Muscle layer of colon (tissue), 2 donors: ENCODE measurements at regions not wholly inside any gene's neighbourhood (a gene's known extent, or its start where the extent isn't known, plus 50 kb on each side); places are given as distances from the start of the nearest gene placed in this dataset.
"Not testable (repeated sequence)": the region's sequence is repeated elsewhere in the genome, so short reads cannot be mapped to it uniquely, and the experiment has no call there.

Source experiments
- H3K27ac ChIP-seq: one replicate; pipeline ENCODE4 v1.7.0; 2013; ENCODE audit warnings: low read depth, mild to moderate bottlenecking, low read length, moderate library complexity
- H3K27me3 ChIP-seq, 2 donors: one replicate each; pipeline ENCODE4 v1.7.0; 2013; ENCODE audit warnings: low read length in 2 of 2, mild to moderate bottlenecking in 2 of 2; ENCODE audit not compliant: insufficient read depth in 2 of 2, control insufficient read depth in 1 of 2
- H3K36me3 ChIP-seq: one replicate; pipeline ENCODE4 v1.7.0; 2013; ENCODE audit warnings: mild to moderate bottlenecking, low read length; ENCODE audit not compliant: insufficient read depth
- H3K4me1 ChIP-seq: one replicate; pipeline ENCODE4 v1.7.0; 2013; ENCODE audit warnings: mild to moderate bottlenecking, low read length; ENCODE audit not compliant: insufficient read depth
- H3K4me3 ChIP-seq, 2 donors: one replicate each; pipeline ENCODE4 v1.7.0; 2013; ENCODE audit warnings: low read length in 2 of 2, low read depth in 1 of 2, mild to moderate bottlenecking in 1 of 2, moderate library complexity in 1 of 2
- H3K9ac ChIP-seq: one replicate; pipeline ENCODE4 v1.7.0; 2013; ENCODE audit warnings: low read length
- H3K9me3 ChIP-seq: one replicate; pipeline ENCODE4 v1.7.0; 2013; ENCODE audit warnings: mild to moderate bottlenecking, low read length
- donor health status: abdominal sarcoma.
- donor health status: Adenocarcinoma of cecum.

DNA sequence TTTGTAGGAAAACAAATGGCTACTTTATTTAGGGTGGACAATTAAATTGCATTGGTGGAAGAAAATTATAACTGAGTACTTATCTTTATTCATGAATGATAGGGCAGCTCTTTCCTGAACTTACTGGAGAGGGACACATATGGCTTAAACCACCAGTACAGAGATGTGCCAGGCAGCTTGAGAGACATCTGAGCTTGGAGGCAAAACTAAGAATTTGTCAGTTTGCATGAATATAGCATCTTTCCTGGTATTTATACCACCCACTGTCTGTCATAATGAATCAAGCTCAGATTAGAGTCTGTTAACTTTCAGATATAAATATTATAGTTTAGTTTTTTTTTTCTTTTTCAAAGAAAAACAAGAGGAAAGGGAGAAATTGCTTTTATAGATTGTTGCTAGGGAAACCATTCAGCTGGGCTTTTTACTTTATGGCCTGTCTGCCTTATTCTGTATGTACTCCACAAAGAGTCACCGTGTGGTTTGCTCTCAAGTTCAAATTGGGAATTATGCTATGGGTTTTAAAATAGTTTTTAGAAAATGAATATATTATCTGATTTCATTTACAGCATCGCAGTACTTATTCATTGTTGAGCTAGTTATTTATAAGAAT lies 477.0 kb upstream of the CHORDC1 start:
- Histone ChIP-seq H3K4me1 (no peaks in the 10 kb centered on the region), H3K9ac (no peak overlapping the region), H3K36me3 (no peaks in the 10 kb centered on the region), H3K4me3 (no peak overlapping the region), H3K27ac (no peak overlapping the region), H3K9me3 (no peaks in the 10 kb centered on the region), H3K27me3 (no peaks in the 10 kb centered on the region)

GRCh38 chr11:90698238-90698637 lies 475.4 kb upstream of the CHORDC1 start:
- Histone ChIP-seq H3K36me3 (no peaks in the 10 kb centered on the region), H3K4me3 (no peak overlapping the region), H3K4me1 (no peaks in the 10 kb centered on the region), H3K9ac (no peak overlapping the region), H3K9me3 (no peaks in the 10 kb centered on the region), H3K27me3 (no peaks in the 10 kb centered on the region), H3K27ac (no peak overlapping the region)

GRCh38 chr11:90675496-90675895 lies 452.6 kb upstream of the CHORDC1 start:
- H3K27me3 ChIP-seq, H3K4me3 ChIP-seq, H3K27ac ChIP-seq, H3K4me1 ChIP-seq, H3K9ac ChIP-seq, H3K36me3 ChIP-seq, H3K9me3 ChIP-seq: not testable (repeated sequence)

DNA sequence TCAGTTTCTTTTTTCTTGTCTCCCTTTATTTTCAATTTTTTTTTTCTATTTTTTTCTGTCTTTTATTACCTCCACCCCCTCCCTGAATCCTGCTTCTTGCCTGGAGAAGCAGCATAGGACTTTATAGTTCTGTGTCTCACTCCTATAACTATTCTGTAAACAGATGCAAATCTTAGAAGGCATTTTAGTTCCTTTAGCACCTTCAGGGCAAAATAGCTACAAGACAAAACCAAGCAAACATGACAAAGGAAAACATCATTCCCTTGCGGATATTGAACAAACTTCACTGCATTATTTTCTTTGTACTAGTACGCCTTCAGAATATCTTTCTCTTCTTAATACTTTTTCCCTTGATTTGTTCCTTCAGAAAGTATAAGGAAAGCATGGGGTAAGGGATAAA lies 446.2 kb upstream of the CHORDC1 start:
- Histone ChIP-seq H3K9ac (no peak overlapping the region), H3K9me3 (no peaks in the 10 kb centered on the region), H3K4me3 (no peak overlapping the region), H3K27ac (no peak overlapping the region), H3K36me3 (no peaks in the 10 kb centered on the region), H3K4me1 (no peaks in the 10 kb centered on the region), H3K27me3 (no peaks in the 10 kb centered on the region)

- H3K4me1 ChIP-seq: no peaks in the 10 kb centered on the region
- no peaks in the 10 kb centered on the region for H3K36me3 ChIP-seq
- no peaks in the 10 kb centered on the region for H3K27me3 ChIP-seq
- H3K9ac ChIP-seq: no peak overlapping the region
- H3K9me3 ChIP-seq: no peaks in the 10 kb centered on the region
- H3K27ac ChIP-seq: no peak overlapping the region
- H3K4me3 ChIP-seq: no peak overlapping the region
Observed at GRCh38 chr11:90668502-90668901, 445.7 kb upstream of the CHORDC1 start.

DNA sequence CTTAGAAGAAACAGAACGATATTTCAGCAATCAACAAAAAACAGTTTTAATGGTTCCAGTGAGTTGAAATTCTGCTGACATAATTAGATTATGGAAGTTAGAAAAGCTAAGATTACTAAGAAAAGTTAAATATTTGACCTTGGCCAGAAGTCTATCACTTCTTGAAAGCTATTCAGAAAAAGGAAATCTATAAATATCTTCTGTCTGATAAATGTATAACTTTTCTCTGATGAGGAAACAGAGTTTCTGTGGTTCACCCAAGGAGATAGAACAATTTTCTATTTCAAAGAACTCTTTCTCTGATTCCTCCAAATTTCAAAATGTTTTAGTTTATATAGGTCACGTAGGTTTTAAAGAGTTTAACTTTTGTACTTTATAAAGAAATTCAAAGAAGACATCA lies 438.4 kb upstream of the CHORDC1 start:
- no peaks in the 10 kb centered on the region for H3K27me3 ChIP-seq
- no peaks in the 10 kb centered on the region for H3K36me3 ChIP-seq
- no peak overlapping the region for H3K4me3 ChIP-seq
- no peak overlapping the region for H3K9ac ChIP-seq
- H3K27ac ChIP-seq: no peak overlapping the region
- no peaks in the 10 kb centered on the region for H3K4me1 ChIP-seq
- H3K9me3 ChIP-seq: no peaks in the 10 kb centered on the region

- H3K9ac ChIP-seq: no peak overlapping the region
- no peaks in the 10 kb centered on the region for H3K9me3 ChIP-seq
- H3K36me3 ChIP-seq: no peaks in the 10 kb centered on the region
- no peak overlapping the region for H3K27ac ChIP-seq
- no peak overlapping the region for H3K4me3 ChIP-seq
- no peaks in the 10 kb centered on the region for H3K4me1 ChIP-seq
- H3K27me3 ChIP-seq: no peaks in the 10 kb centered on the region
Observed at GRCh38 chr11:90656171-90656570, 433.3 kb upstream of the CHORDC1 start.

DNA sequence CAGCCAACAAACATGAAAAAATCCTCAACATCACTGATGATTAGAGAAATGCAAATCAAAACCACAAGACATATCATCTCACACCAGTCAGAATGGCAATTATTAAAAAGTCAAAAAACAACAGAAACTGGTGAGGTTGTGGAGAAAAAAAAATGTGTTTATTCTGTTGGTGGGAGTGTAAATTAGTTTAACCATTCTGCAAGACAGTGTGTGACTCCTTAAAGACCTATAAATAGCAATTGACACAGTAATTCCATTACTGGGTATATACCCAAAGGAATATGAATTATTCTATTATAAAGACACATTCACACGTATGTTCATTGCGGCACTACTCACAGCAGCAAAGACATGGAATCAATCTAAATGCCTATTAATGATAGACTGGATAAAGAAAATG lies 427.3 kb upstream of the CHORDC1 start:
- H3K36me3 ChIP-seq: no peaks in the 10 kb centered on the region
- H3K9me3 ChIP-seq: no peaks in the 10 kb centered on the region
- H3K9ac ChIP-seq: no peak overlapping the region
- H3K4me1 ChIP-seq: no peaks in the 10 kb centered on the region
- H3K27me3 ChIP-seq: no peaks in the 10 kb centered on the region
- no peak overlapping the region for H3K27ac ChIP-seq
- H3K4me3 ChIP-seq: no peak overlapping the region

DNA sequence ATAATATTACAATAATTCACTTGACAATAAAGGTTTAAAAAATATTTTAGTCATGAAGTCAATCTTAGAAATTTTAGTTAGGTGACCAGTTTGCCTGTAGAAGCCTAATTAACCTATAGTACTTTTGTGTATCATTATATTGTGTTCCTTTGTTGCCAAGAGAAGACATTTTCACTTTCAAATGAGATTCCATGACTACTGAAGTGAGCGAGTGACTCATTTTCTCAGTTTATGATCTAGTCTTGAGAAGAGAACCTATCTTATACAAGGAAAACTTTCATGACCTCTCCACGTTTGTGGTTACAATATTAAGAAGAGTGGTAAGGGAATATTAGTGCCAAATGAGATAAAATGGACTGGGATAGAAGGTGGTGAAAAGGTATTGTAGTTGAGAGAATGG lies 423.9 kb upstream of the CHORDC1 start:
- Histone ChIP-seq H3K4me1 (no peaks in the 10 kb centered on the region), H3K4me3 (no peak overlapping the region), H3K27me3 (no peaks in the 10 kb centered on the region), H3K27ac (no peak overlapping the region), H3K9me3 (no peaks in the 10 kb centered on the region), H3K9ac (no peak overlapping the region), H3K36me3 (no peaks in the 10 kb centered on the region)

DNA sequence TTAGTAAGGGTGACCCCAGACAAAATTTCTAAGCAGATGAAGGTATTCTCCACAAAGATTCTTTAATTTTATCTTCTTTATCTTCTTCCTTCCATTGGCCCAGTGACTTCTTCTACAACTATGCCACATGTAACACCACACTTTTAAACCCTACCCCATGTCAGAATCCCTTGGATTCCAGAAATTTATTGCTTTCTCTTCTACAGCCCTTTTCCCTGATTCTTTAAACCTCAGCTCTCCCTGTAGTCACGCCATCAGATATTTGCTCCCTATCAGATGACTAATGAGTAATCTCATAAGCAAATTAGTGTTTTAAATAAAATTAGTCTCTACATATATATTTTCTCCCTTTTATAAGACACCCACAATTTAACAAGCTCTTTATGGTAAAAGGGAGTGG lies 423.4 kb upstream of the CHORDC1 start:
- H3K27ac ChIP-seq: no peak overlapping the region
- H3K36me3 ChIP-seq: no peaks in the 10 kb centered on the region
- no peak overlapping the region for H3K4me3 ChIP-seq
- H3K4me1 ChIP-seq: no peaks in the 10 kb centered on the region
- H3K9ac ChIP-seq: no peak overlapping the region
- no peaks in the 10 kb centered on the region for H3K27me3 ChIP-seq
- no peaks in the 10 kb centered on the region for H3K9me3 ChIP-seq

DNA sequence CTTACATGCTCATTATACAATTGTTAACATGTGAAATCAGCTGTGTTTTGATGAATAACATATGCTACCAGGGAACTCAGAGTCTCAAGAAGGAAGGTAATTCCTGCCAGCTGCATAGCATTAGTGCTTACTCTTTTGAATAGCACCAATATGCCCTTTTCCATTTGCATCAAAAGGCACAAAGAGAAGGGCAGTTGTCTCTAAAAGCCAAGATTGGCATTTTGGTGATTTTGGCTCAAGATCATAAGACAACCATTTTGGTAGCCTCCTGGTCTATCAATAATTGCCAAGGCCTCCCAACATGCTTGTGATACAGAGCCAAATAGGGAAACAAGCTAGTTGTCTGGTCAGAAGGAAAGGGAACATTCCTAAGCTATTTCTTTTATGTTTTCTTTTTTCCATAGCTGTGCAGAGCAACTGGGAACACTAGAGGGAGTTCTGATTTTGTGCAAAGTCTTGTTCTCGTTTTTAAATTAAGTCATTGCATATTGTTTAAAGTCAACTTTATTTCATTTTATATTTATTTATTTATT lies 416.7 kb upstream of the CHORDC1 start:
- no peaks in the 10 kb centered on the region for H3K36me3 ChIP-seq
- H3K4me3 ChIP-seq: no peak overlapping the region

DNA sequence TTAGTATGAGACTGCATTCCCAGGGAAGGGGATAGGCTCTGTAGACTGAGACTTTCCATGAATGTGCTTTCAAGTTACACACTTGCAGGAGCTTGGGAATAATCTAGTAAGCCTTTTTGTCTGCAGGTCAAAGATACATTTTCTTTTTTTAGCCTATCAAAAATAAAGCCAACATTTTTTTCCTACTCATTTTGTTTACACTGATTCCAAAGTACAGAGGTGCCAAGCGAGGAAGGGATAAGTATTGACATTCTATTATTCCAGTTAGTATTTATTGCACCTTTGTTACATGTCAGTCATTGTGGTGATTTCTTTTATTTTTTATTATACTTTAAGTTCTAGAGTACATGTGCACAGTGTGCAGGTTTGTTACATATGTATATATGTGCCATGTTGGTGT lies 413.0 kb upstream of the CHORDC1 start:
- Histone ChIP-seq H3K27ac (no peak overlapping the region), H3K4me1 (no peaks in the 10 kb centered on the region), H3K27me3 (no peaks in the 10 kb centered on the region), H3K9me3 (no peaks in the 10 kb centered on the region), H3K9ac (no peak overlapping the region), H3K36me3 (no peaks in the 10 kb centered on the region), H3K4me3 (no peak overlapping the region)

More for the DNA sequence above, 416.7 kb upstream of the CHORDC1 start:
- Histone ChIP-seq H3K27ac (no peak overlapping the region), H3K9me3 (no peaks in the 10 kb centered on the region), H3K27me3 (no peaks in the 10 kb centered on the region), H3K9ac (no peak overlapping the region), H3K4me1 (no peaks in the 10 kb centered on the region)
